K562 (cell line): ENCODE measurements at regions not wholly inside any gene's neighbourhood (a gene's known extent, or its start where the extent isn't known, plus 50 kb on each side); places are given as distances from the start of the nearest gene placed in this dataset.

ENCODE experiments used
- ATAC-seq: fragments of 200-7000 bp; cut with Tn5 transposase; 3 replicates; pipeline ENCODE4 v1.9.1; 2020; ENCODE audit warnings: moderate library complexity
- BruUV-seq: library from RNA; stranded (reverse); fragments of 400-500 nt; replicated peaks from 2 replicates; lab custom pipeline; 2021; lab: Mats Ljungman, UMichigan
- CTCF ChIA-PET: fragments of 300-600 bp; formaldehyde crosslinking; extraction: SDS; loops from one replicate; lab custom pipeline; 2021; ENCODE audit warnings: low intra/inter-chr PET ratio; lab: Yijun Ruan, JAX
- POLR2A ChIA-PET: fragments of 300-600, 350-650 bp; sonication (Branson Sonifier 250); formaldehyde crosslinking; extraction: SDS; loops from one replicate; lab custom pipeline; 2021; ENCODE audit warnings: antibody characterized with exemption, inconsistent platforms; lab: Yijun Ruan, JAX
- DNase-seq, 4 experiments: peaks; one replicate each; pipeline versions ENCODE4 v3.0.0 to v3.0.0-alpha.2; 2011 to 2018; ENCODE audit warnings: low spot score in 3 of 4, mixed read lengths in 3 of 4; ENCODE audit errors: extremely low read depth in 1 of 4
- FAIRE-seq: peaks from 2 replicates; lab custom pipeline; 2011; peaks lifted over from hg19 to GRCh38; lab: Jason Lieb, UNC
- H2AFZ ChIP-seq: 2 replicates; pipeline ENCODE4 v1.6.0; 2011; ENCODE audit warnings: low read depth, low read length, control low read depth, inconsistent platforms
- H3K27ac ChIP-seq: fragments of 200-600 bp; 3 replicates; pipeline ENCODE4 v1.8.0; 2011; ENCODE audit warnings: low read depth, mild to moderate bottlenecking, control low read depth, inconsistent platforms, low read length, moderate library complexity, mixed read lengths; ENCODE audit errors: extremely low read depth
- H3K27me3 ChIP-seq, 2 experiments: fragments of 300-600 bp in 1 of 2; 2 replicates in 1 of 2; 3 replicates in 1 of 2; pipeline versions ENCODE4 v1.6.0 to v1.8.0; 2011; ENCODE audit warnings: inconsistent platforms in 2 of 2, low read length in 2 of 2, mild to moderate bottlenecking in 1 of 2, mixed read lengths in 1 of 2, moderate library complexity in 1 of 2; ENCODE audit not compliant: control insufficient read depth in 2 of 2, insufficient read depth in 2 of 2
- H3K36me3 ChIP-seq: fragments of 300-600 bp; 3 replicates; pipeline ENCODE4 v1.8.0; 2011; ENCODE audit warnings: mild to moderate bottlenecking, low read length, inconsistent platforms; ENCODE audit not compliant: control insufficient read depth, insufficient read depth
- H3K4me1 ChIP-seq, 2 experiments: fragments of 200-600 bp in 1 of 2; replicated peaks in 1 of 2; 2 replicates in 1 of 2; 3 replicates in 1 of 2; pipeline versions ENCODE4 v1.5.1 to v1.8.0; 2011; ENCODE audit warnings: inconsistent platforms in 2 of 2, low read length in 2 of 2, mild to moderate bottlenecking in 1 of 2, mixed read lengths in 1 of 2, moderate library complexity in 1 of 2; ENCODE audit not compliant: control insufficient read depth in 2 of 2, insufficient read depth in 2 of 2
- H3K4me2 ChIP-seq: 2 replicates; pipeline ENCODE4 v1.6.1; 2011; ENCODE audit warnings: low read length, control low read depth, inconsistent platforms, mixed read lengths; ENCODE audit not compliant: insufficient read depth
- H3K4me3 ChIP-seq: fragments of 200-600 bp; sonication (generic), shearing (Covaris generic); 2 replicates; pipeline ENCODE4 v1.5.1; 2016; ENCODE audit warnings: control low read depth, inconsistent platforms
- H3K79me2 ChIP-seq: fragments of 200-600 bp; 3 replicates; pipeline ENCODE4 v1.8.0; 2011; ENCODE audit warnings: low read length, inconsistent platforms; ENCODE audit not compliant: control insufficient read depth, insufficient read depth
- H3K9ac ChIP-seq, 2 experiments: 2 replicates each; pipeline versions ENCODE4 v1.6.0 to v1.6.1; 2011; ENCODE audit warnings: low read depth in 2 of 2, low read length in 2 of 2, control low read depth in 1 of 2, inconsistent platforms in 1 of 2, mild to moderate bottlenecking in 1 of 2, mixed read lengths in 1 of 2; ENCODE audit not compliant: insufficient read depth in 1 of 2
- H3K9me1 ChIP-seq: one replicate; pipeline ENCODE4 v1.6.0; 2011; ENCODE audit warnings: inconsistent platforms, mild to moderate bottlenecking, low read length, moderate library complexity; ENCODE audit not compliant: control insufficient read depth, insufficient read depth
- H3K9me3 ChIP-seq: replicated peaks from 2 replicates; pipeline ENCODE4 v1.5.1; 2011; ENCODE audit warnings: low read depth, low read length, inconsistent platforms; ENCODE audit not compliant: control insufficient read depth, insufficient read depth
- H4K20me1 ChIP-seq: replicated peaks from 2 replicates; pipeline ENCODE4 v1.6.1; 2011; ENCODE audit warnings: low read length, inconsistent platforms, mixed read lengths; ENCODE audit not compliant: control insufficient read depth, insufficient read depth
- BCL6 ChIP-seq: fragments of 250-450 bp; sonication (Bioruptor Pico); IDR thresholded peaks from 2 replicates; pipeline ENCODE4 v1.4.0; 2020
- CCAR2 ChIP-seq: fragments of 200-400 bp; formaldehyde crosslinking; IDR thresholded peaks from 2 replicates; pipeline ENCODE4 v1.6.1; 2017; ENCODE audit warnings: mild to moderate bottlenecking, low read depth, low read length
- FOXP1 ChIP-seq: sonication (generic); formaldehyde crosslinking; IDR thresholded peaks from 2 replicates; pipeline ENCODE4 v1.8.0; 2022; ENCODE audit warnings: mild to moderate bottlenecking, missing genetic modification reagents
- KAT2B ChIP-seq: IDR thresholded peaks from one replicate; pipeline ENCODE4 v1.6.1; 2012; ENCODE audit warnings: low read depth, mild to moderate bottlenecking, control low read depth, inconsistent platforms, low read length, moderate library complexity
- KLF16 ChIP-seq: IDR thresholded peaks from 2 replicates; pipeline ENCODE4 v1.6.1; 2016; ENCODE audit warnings: antibody characterized with exemption
- MCM5 ChIP-seq: fragments of 450-650 bp; IDR thresholded peaks from 2 replicates; pipeline ENCODE4 v1.6.1; 2016; ENCODE audit warnings: low read depth
- NRF1 ChIP-seq, 2 experiments: fragments of 450-650 bp; IDR thresholded peaks in 1 of 2; conservative IDR thresholded peaks in 1 of 2; 2 replicates each; pipeline ENCODE4 v1.6.1; 2014; ENCODE audit warnings: mild to moderate bottlenecking in 2 of 2
- TARDBP ChIP-seq: fragments of 450-650 bp; IDR thresholded peaks from 2 replicates; pipeline ENCODE4 v1.6.1; 2016
- TRIM24 ChIP-seq, 2 experiments: fragments of 450-650 bp; IDR thresholded peaks; 2 replicates each; pipeline ENCODE4 v1.6.1; 2016
- ZFP30 ChIP-seq: fragments of 250-450 bp; sonication (Bioruptor Pico); IDR thresholded peaks from 2 replicates; pipeline ENCODE4 v1.8.0; 2022; ENCODE audit warnings: moderate library complexity, mild to moderate bottlenecking, inconsistent platforms, borderline replicate concordance
- ZNF263 ChIP-seq: sonication (generic); formaldehyde crosslinking; IDR thresholded peaks from 2 replicates; pipeline ENCODE4 v1.8.0; 2022; ENCODE audit warnings: mild to moderate bottlenecking, missing genetic modification reagents, borderline replicate concordance
- ZNF75A ChIP-seq: fragments of 450-650 bp; formaldehyde crosslinking; IDR thresholded peaks from 2 replicates; pipeline ENCODE4 v1.4.0; 2020; ENCODE audit warnings: mild to moderate bottlenecking
- ZZZ3 ChIP-seq: fragments of 450-650 bp; IDR thresholded peaks from 2 replicates; pipeline ENCODE4 v1.6.1; 2016; ENCODE audit warnings: antibody characterized with exemption, mild to moderate bottlenecking, moderate library complexity
- WGBS: fragments of 100-300 bp; shearing (Covaris generic); methylation state at CpG from one replicate; pipeline ENCODE4 v1.1.6; 2016; ENCODE audit warnings: low coverage, mixed read lengths; ENCODE audit not compliant: insufficient coverage; ENCODE audit errors: missing lambda C conversion rate; 5-methylcytosine and 5-hydroxymethylcytosine counted together
- in situ Hi-C: fragments of 300-500 bp; cut with MboI; formaldehyde crosslinking; loops from 4 replicates; pipeline ENCODE4 v1.15.0; 2018; ENCODE audit warnings: inconsistent platforms, mixed read lengths
- intact Hi-C: fragments of 100-400 bp; cut with micrococcal nuclease; formaldehyde crosslinking; loops from 2 replicates; pipeline ENCODE4 v1.14.2; 2022
- TF ChIP-seq, protein P1 (sequence below), 2 experiments: fragments of 450-650 bp in 1 of 2; IDR thresholded peaks; 2 replicates each; pipeline ENCODE4 v1.6.1; 2011 to 2017; ENCODE audit warnings: low read depth in 2 of 2, antibody characterized with exemption in 1 of 2, borderline replicate concordance in 1 of 2, low read length in 1 of 2, mild to moderate bottlenecking in 1 of 2, mixed read lengths in 1 of 2; ENCODE audit not compliant: control insufficient read depth in 1 of 2
- TF ChIP-seq, protein P2 (sequence below): fragments of 450-650 bp; formaldehyde crosslinking; IDR thresholded peaks from 2 replicates; pipeline ENCODE4 v1.4.0; 2020; ENCODE audit warnings: mild to moderate bottlenecking, mixed read lengths

DNA sequence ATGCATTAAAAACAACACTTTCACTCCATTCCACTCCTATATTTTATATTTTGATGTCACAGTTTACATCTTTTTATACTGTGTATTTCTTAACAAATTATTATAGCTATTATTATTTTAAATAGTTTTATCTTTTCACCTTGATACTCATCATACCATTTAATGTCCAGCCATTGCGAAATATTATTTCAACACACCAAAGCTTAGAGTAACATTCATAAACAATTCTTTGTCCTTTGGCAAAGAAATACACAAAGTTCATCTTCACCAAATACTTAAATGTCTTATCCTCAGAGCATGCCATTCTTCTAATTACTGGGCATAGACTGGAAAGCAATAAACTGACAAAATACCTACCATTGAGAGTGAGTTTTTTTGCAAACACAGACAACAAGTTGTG, 1963.4 kb upstream of the FLRT2 start:
- Histone ChIP-seq H3K9me1 (no peaks in the 10 kb centered on the region), H3K36me3 (no peaks in the 10 kb centered on the region), H3K27ac (no peak overlapping the region), H3K79me2 (no peaks in the 10 kb centered on the region), H3K4me3 (no peak overlapping the region), H3K9ac (no peak overlapping the region), H2AFZ (no peak overlapping the region), H4K20me1 (no peaks in the 10 kb centered on the region), H3K27me3 (no peaks in the 10 kb centered on the region), H3K9me3 (no peaks in the 10 kb centered on the region), H3K4me1 (no peaks in the 10 kb centered on the region), H3K4me2 (no peak overlapping the region)
- WGBS: 9% methylated on average over 1 of the region's 1 CpG
- FAIRE-seq: no peak
- TF ChIP-seq FOXP1 (no peak), ZNF263 (CRISPR knock-in tag) (no peak), NRF1 (conservative IDR thresholded peaks at IDR 0.05 in 1 of 2, IDR thresholded peaks at IDR 0.05 in 1 of 2) (no peak), ZFP30 (CRISPR knock-in tag) (no peak), ZZZ3 (no peak), TARDBP (no peak), MCM5 (no peak), KLF16 (no peak)
- in situ Hi-C loops: no loop called here
- DNase-seq: no peak
- no peak for ATAC-seq
- ChIA-PET CTCF (no interaction called here), POLR2A (no interaction called here)
- intact Hi-C loops: no loop called here
- no TSS peak for BruUV-seq

DNA sequence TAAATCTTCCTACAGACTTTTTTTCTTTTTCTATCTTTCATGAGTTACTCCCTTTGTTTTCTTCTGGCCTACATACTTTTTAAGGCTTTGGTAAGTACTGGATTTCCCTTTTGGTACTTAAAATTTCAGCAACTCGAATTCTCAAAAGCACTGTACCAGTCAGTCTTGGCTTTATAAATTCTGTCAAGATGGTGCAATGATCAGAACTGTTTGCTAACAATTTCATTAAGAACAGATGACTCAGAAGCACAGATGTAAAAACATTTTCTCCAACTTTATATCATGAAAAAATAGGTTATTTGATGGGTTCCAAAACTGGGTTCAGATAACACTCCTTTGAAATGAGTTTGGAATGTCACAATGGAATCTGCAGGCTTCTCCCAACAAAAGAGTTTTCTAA, 1961.8 kb upstream of the FLRT2 start:
- no peak overlapping the region for H3K4me2 ChIP-seq
- BruUV-seq: no TSS peak
- CTCF ChIA-PET: no interaction called here
- H3K9me3 ChIP-seq: no peaks in the 10 kb centered on the region
- no peak overlapping the region for H2AFZ ChIP-seq
- H3K36me3 ChIP-seq: no peaks in the 10 kb centered on the region
- no peaks in the 10 kb centered on the region for H4K20me1 ChIP-seq
- intact Hi-C loops (no loop called here), in situ Hi-C loops (no loop called here)
- no peak overlapping the region for H3K9ac ChIP-seq
- POLR2A ChIA-PET: no interaction called here
- no peak for ATAC-seq
- H3K4me1 ChIP-seq: no peaks in the 10 kb centered on the region
- WGBS: 0% methylated on average over 1 of the region's 1 CpG
- no peaks in the 10 kb centered on the region for H3K79me2 ChIP-seq
- DNase-seq: no peak
- H3K9me1 ChIP-seq: no peaks in the 10 kb centered on the region
- no peak for FAIRE-seq
- H3K4me3 ChIP-seq: no peak overlapping the region
- H3K27ac ChIP-seq: no peak overlapping the region
- H3K27me3 ChIP-seq: no peaks in the 10 kb centered on the region
- TF ChIP-seq TRIM24 (IDR thresholded peaks at IDR 0.05) (no peak), CCAR2 (no peak), BCL6 (CRISPR knock-in tag) (no peak), KAT2B (no peak), ZNF75A (CRISPR knock-in tag) (no peak)
- TF ChIP-seq, protein P1, sequence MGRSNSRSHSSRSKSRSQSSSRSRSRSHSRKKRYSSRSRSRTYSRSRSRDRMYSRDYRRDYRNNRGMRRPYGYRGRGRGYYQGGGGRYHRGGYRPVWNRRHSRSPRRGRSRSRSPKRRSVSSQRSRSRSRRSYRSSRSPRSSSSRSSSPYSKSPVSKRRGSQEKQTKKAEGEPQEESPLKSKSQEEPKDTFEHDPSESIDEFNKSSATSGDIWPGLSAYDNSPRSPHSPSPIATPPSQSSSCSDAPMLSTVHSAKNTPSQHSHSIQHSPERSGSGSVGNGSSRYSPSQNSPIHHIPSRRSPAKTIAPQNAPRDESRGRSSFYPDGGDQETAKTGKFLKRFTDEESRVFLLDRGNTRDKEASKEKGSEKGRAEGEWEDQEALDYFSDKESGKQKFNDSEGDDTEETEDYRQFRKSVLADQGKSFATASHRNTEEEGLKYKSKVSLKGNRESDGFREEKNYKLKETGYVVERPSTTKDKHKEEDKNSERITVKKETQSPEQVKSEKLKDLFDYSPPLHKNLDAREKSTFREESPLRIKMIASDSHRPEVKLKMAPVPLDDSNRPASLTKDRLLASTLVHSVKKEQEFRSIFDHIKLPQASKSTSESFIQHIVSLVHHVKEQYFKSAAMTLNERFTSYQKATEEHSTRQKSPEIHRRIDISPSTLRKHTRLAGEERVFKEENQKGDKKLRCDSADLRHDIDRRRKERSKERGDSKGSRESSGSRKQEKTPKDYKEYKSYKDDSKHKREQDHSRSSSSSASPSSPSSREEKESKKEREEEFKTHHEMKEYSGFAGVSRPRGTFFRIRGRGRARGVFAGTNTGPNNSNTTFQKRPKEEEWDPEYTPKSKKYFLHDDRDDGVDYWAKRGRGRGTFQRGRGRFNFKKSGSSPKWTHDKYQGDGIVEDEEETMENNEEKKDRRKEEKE (IDR thresholded peaks at IDR 0.05; ENCODE audit: borderline replicate concordance in 1 of 2, control insufficient read depth in 1 of 2, low read depth in 2 of 2, low read length in 1 of 2): no peak
- TF ChIP-seq, protein P2, sequence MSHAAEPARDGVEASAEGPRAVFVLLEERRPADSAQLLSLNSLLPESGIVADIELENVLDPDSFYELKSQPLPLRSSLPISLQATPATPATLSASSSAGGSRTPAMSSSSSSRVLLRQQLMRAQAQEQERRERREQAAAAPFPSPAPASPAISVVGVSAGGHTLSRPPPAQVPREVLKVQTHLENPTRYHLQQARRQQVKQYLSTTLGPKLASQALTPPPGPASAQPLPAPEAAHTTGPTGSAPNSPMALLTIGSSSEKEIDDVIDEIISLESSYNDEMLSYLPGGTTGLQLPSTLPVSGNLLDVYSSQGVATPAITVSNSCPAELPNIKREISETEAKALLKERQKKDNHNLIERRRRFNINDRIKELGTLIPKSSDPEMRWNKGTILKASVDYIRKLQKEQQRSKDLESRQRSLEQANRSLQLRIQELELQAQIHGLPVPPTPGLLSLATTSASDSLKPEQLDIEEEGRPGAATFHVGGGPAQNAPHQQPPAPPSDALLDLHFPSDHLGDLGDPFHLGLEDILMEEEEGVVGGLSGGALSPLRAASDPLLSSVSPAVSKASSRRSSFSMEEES (CRISPR knock-in tag): no peak
